SK-N-SH treated with all-trans-retinoic acid at 6 μM for 48 hours (cell line): ENCODE measurements at regions not wholly inside any gene's neighbourhood (a gene's known extent, or its start where the extent isn't known, plus 50 kb on each side); places are given as distances from the start of the nearest gene placed in this dataset.

Experiments used
- ZC3H10 ChIP-seq: fragments of 250-450 bp; sonication (Bioruptor Pico); IDR thresholded peaks from 2 replicates; pipeline ENCODE4 v1.5.1; 2021; ENCODE audit warnings: mild to moderate bottlenecking, moderate library complexity
- ZNF8 ChIP-seq: fragments of 450-650 bp; formaldehyde crosslinking; IDR thresholded peaks from 2 replicates; pipeline ENCODE4 v1.5.0; 2020; ENCODE audit warnings: mild to moderate bottlenecking, moderate library complexity

DNA sequence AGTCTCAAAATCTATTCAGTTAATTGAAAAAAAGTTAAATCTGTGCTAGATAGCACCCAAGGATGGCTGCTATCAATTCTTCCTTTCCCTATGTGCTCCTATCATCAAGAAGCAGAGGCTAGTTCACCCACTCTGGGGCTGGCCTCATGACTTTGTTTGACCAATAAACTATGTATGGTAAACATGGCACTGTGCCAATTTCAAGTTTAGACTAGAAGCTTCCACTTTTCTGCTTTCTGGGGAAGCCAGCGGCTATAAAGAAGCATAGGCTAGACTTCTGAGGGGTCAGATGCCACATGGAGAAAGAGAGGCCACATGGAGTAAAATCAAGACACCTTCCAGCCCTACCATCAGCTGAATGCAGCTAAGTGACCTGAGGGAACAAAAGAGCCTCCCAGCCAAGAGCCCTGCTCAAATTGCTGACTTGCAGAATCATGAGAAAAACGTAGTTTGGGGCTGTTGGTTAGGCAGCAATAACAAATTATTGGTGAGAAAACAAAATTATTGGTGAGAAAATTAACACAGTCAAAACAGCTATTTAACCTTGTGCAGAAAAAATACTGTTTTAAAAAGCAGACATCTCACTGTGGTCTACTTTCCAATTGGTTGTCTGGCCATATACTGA, 86.5 kb upstream of the SLC14A2 start:
- no peak for TF ChIP-seq ZC3H10 (CRISPR knock-in tag)
- TF ChIP-seq ZNF8, result no peak
